HCT116 (cell line): ENCODE measurements at regions not wholly inside any gene's neighbourhood (a gene's known extent, or its start where the extent isn't known, plus 50 kb on each side); places are given as distances from the start of the nearest gene placed in this dataset.

ENCODE experiments used
- ATAC-seq: fragments of 200-7000 bp; cut with Tn5 transposase; 2 replicates; pipeline ENCODE4 v1.9.1; 2020; ENCODE audit warnings: mild to moderate bottlenecking, moderate library complexity
- BruUV-seq: library from RNA; stranded (reverse); fragments of 400-500 nt; replicated peaks from 2 replicates; lab custom pipeline; 2021; lab: Mats Ljungman, UMichigan
- CTCF ChIA-PET: fragments of 300-600 bp; sonication (Branson Sonifier 250); formaldehyde crosslinking; loops from one replicate; lab custom pipeline; 2021; ENCODE audit warnings: antibody characterized with exemption; lab: Charles Lee
- POLR2A ChIA-PET: fragments of 300-600, 350-600 bp; sonication (Branson Sonifier 250); formaldehyde crosslinking; loops from one replicate; lab custom pipeline; 2021; ENCODE audit warnings: antibody characterized with exemption; lab: Charles Lee
- RAD21 ChIA-PET, 2 experiments: fragments of 300-600 bp; sonication (Branson Sonifier 250); formaldehyde crosslinking; loops; one replicate each; lab custom pipeline; 2023; ENCODE audit warnings: low total read pairs in 2 of 2; ENCODE audit not compliant: uncharacterized antibody in 2 of 2, unreplicated experiment in 2 of 2, low non-redundant PET in 1 of 2; lab: Charles Lee
- DNase-seq: peaks from one replicate; pipeline ENCODE4 v3.0.0-alpha.2; 2010; ENCODE audit warnings: low read depth, low spot score
- H2AFZ ChIP-seq: fragments of 200-600 bp; shearing (Covaris generic), sonication (generic); 2 replicates; pipeline ENCODE4 v1.6.1; 2017; ENCODE audit warnings: low read depth, mixed run types, mixed read lengths, antibody characterized with exemption, low read length; ENCODE audit not compliant: poor library complexity, severe bottlenecking
- H3K27ac ChIP-seq: 2 replicates; pipeline ENCODE4 v1.5.1; 2012; ENCODE audit warnings: low read depth, low read length
- H3K27me3 ChIP-seq: fragments of 200-600 bp; sonication (generic); 2 replicates; pipeline ENCODE4 v1.6.1; 2016; ENCODE audit warnings: mixed run types, low read length, mixed read lengths; ENCODE audit not compliant: insufficient read depth
- H3K36me3 ChIP-seq, 2 experiments: fragments of 200-500 bp in 1 of 2; fragments of 200-600 bp in 1 of 2; sonication (Bioruptor generic) in 1 of 2; sonication (generic) in 1 of 2; 2 replicates each; pipeline versions ENCODE4 v1.5.1 to v1.6.1; 2014 to 2016; ENCODE audit warnings: low read length in 2 of 2, inconsistent platforms in 1 of 2, mixed read lengths in 1 of 2, mixed run types in 1 of 2; ENCODE audit not compliant: insufficient read depth in 2 of 2, control insufficient read depth in 1 of 2
- H3K4me1 ChIP-seq, 2 experiments: fragments of 200-600 bp in 1 of 2; sonication (generic) in 1 of 2; 2 replicates each; pipeline versions ENCODE4 v1.5.1 to v1.6.1; 2012 to 2017; ENCODE audit warnings: low read length in 2 of 2, inconsistent platforms in 1 of 2, mild to moderate bottlenecking in 1 of 2, mixed read lengths in 1 of 2, mixed run types in 1 of 2, moderate library complexity in 1 of 2; ENCODE audit not compliant: insufficient read depth in 2 of 2, control insufficient read depth in 1 of 2
- H3K4me2 ChIP-seq: fragments of 200-600 bp; sonication (generic); 2 replicates; pipeline ENCODE4 v1.6.1; 2017; ENCODE audit warnings: mixed run types, low read length, mixed read lengths
- H3K4me3 ChIP-seq, 2 experiments: fragments of 200-600 bp in 1 of 2; sonication (generic) in 1 of 2; replicated peaks in 1 of 2; 2 replicates each; pipeline ENCODE4 v1.5.1; 2011 to 2016; ENCODE audit warnings: low read length in 2 of 2, control low read depth in 1 of 2, low read depth in 1 of 2, mild to moderate bottlenecking in 1 of 2, mixed read lengths in 1 of 2, mixed run types in 1 of 2
- H3K79me2 ChIP-seq: fragments of 200-600 bp; sonication (generic); 2 replicates; pipeline ENCODE4 v1.6.1; 2017; ENCODE audit warnings: mild to moderate bottlenecking, mixed run types, low read length, moderate library complexity, mixed read lengths; ENCODE audit not compliant: insufficient read depth
- H3K9ac ChIP-seq: fragments of 200-600 bp; sonication (generic); 2 replicates; pipeline ENCODE4 v1.6.1; 2016; ENCODE audit warnings: low read length, mixed read lengths
- H3K9me2 ChIP-seq: fragments of 200-600 bp; sonication (generic), shearing (Covaris generic); 2 replicates; pipeline ENCODE4 v1.6.1; 2017; ENCODE audit warnings: mixed run types, mild to moderate bottlenecking, moderate library complexity; ENCODE audit not compliant: insufficient read depth
- H3K9me3 ChIP-seq, 2 experiments: fragments of 200-500 bp in 1 of 2; fragments of 200-600 bp in 1 of 2; sonication (Bioruptor generic) in 1 of 2; sonication (generic) in 1 of 2; 2 replicates each; pipeline ENCODE4 v1.6.1; 2014 to 2017; ENCODE audit warnings: low read length in 2 of 2, mixed read lengths in 2 of 2, inconsistent platforms in 1 of 2, low read depth in 1 of 2, mild to moderate bottlenecking in 1 of 2, mixed run types in 1 of 2, moderate library complexity in 1 of 2; ENCODE audit not compliant: control insufficient read depth in 1 of 2, insufficient read depth in 1 of 2
- H4K20me1 ChIP-seq: fragments of 200-600 bp; sonication (generic), shearing (Covaris generic); 2 replicates; pipeline ENCODE4 v1.6.1; 2017; ENCODE audit warnings: mixed run types, mild to moderate bottlenecking, moderate library complexity; ENCODE audit not compliant: insufficient read depth
- CEBPB ChIP-seq: IDR thresholded peaks from 2 replicates; pipeline ENCODE4 v1.6.1; 2012; ENCODE audit warnings: low read depth
- ELF1 ChIP-seq: IDR thresholded peaks from 2 replicates; pipeline ENCODE4 v1.6.1; 2012; ENCODE audit warnings: low read depth, borderline replicate concordance
- EZH2 ChIP-seq: fragments of 200-600 bp; sonication (generic); IDR thresholded peaks from 2 replicates; pipeline ENCODE4 v1.6.1; 2017; ENCODE audit warnings: antibody characterized with exemption, mixed run types
- FOSL1 ChIP-seq: IDR thresholded peaks from 2 replicates; pipeline ENCODE4 v1.6.1; 2012; ENCODE audit warnings: low read depth
- MAX ChIP-seq: IDR thresholded peaks from 2 replicates; pipeline ENCODE4 v1.6.1; 2012
- RAD21 ChIP-seq: IDR thresholded peaks from 2 replicates; pipeline ENCODE4 v1.6.1; 2012; ENCODE audit warnings: low read depth, mild to moderate bottlenecking
- REST ChIP-seq: IDR thresholded peaks from 2 replicates; pipeline ENCODE4 v1.6.1; 2012; ENCODE audit warnings: low read depth
- SIN3A ChIP-seq: IDR thresholded peaks from 2 replicates; pipeline ENCODE4 v1.6.1; 2012; ENCODE audit warnings: low read depth
- SP1 ChIP-seq: IDR thresholded peaks from 2 replicates; pipeline ENCODE4 v1.6.1; 2012; ENCODE audit warnings: low read depth
- SRF ChIP-seq: IDR thresholded peaks from 2 replicates; pipeline ENCODE4 v1.6.1; 2012; ENCODE audit warnings: low read depth
- TCF7L2 ChIP-seq: IDR thresholded peaks from 2 replicates; pipeline ENCODE4 v1.7.0; 2011; ENCODE audit warnings: borderline replicate concordance, inconsistent platforms; ENCODE audit not compliant: insufficient read depth, insufficient read length; ENCODE audit errors: extremely low read depth
- YY1 ChIP-seq: IDR thresholded peaks from 2 replicates; pipeline ENCODE4 v1.6.1; 2011; ENCODE audit warnings: low read length, low read depth, moderate library complexity, mild to moderate bottlenecking; ENCODE audit not compliant: insufficient replicate concordance; ENCODE audit errors: extremely low read depth
- ZBTB33 ChIP-seq: IDR thresholded peaks from 2 replicates; pipeline ENCODE4 v1.6.1; 2011; ENCODE audit warnings: mild to moderate bottlenecking, low read length, moderate library complexity; ENCODE audit not compliant: insufficient replicate concordance; ENCODE audit errors: extremely low read depth
- ZFX ChIP-seq: fragments of 450-650 bp; IDR thresholded peaks from 2 replicates; pipeline ENCODE4 v1.6.1; 2017
- intact Hi-C: fragments of 100-400 bp; cut with micrococcal nuclease; formaldehyde crosslinking; loops from 2 replicates; pipeline ENCODE4 v1.10.0; 2022

GRCh38 chr7:52114056-52114455 lies 797.4 kb upstream of the COBL start:
- no peak for DNase-seq
- H3K4me2 ChIP-seq, result no peak overlapping the region
- intact Hi-C loops, result no loop called here
- no peak overlapping the region for H2AFZ ChIP-seq
- no TSS peak for BruUV-seq
- TF ChIP-seq TCF7L2 (no peak), EZH2 (no peak), SRF (no peak), MAX (no peak), ELF1 (no peak), ZBTB33 (no peak), SIN3A (no peak), REST (no peak), CEBPB (no peak), YY1 (no peak), ZFX (no peak), SP1 (no peak), RAD21 (no peak), FOSL1 (no peak)
- TF ChIP-seq, all 23 proteins: peak for 0
- H3K36me3 ChIP-seq, result no peaks in the 10 kb centered on the region
- CTCF ChIA-PET, result no interaction called here
- no peaks in the 10 kb centered on the region for H4K20me1 ChIP-seq
- H3K27ac ChIP-seq, result no peak overlapping the region
- RAD21 ChIA-PET, result no interaction called here
- POLR2A ChIA-PET, result no interaction called here
- peaks cover 7 to 8% of the 10 kb centered on the region in 2 experiments; a peak in 2 of 4 replicates for H3K9me3 ChIP-seq
- H3K27me3 ChIP-seq, result no peaks in the 10 kb centered on the region
- no peak overlapping the region for H3K9ac ChIP-seq
- no peak for ATAC-seq
- H3K9me2 ChIP-seq, result no peaks in the 10 kb centered on the region
- no peaks in the 10 kb centered on the region for H3K4me1 ChIP-seq
- no peaks in the 10 kb centered on the region for H3K79me2 ChIP-seq
- H3K4me3 ChIP-seq, result no peak overlapping the region
